Neuron (in vitro differentiated cells): ENCODE measurements at regions not wholly inside any gene's neighbourhood (a gene's known extent, or its start where the extent isn't known, plus 50 kb on each side); places are given as distances from the start of the nearest gene placed in this dataset.
"Not testable (repeated sequence)": the region's sequence is repeated elsewhere in the genome, so short reads cannot be mapped to it uniquely, and the experiment has no call there.

ENCODE experiments used
- H2AFZ ChIP-seq: one replicate; pipeline ENCODE4 v1.6.1; 2013; ENCODE audit warnings: low read depth, mild to moderate bottlenecking, inconsistent platforms, low read length, moderate library complexity
- H3K27me3 ChIP-seq: one replicate; pipeline ENCODE4 v1.6.1; 2013; ENCODE audit warnings: low read length; ENCODE audit not compliant: insufficient read depth
- H3K36me3 ChIP-seq: one replicate; pipeline ENCODE4 v1.6.1; 2013; ENCODE audit warnings: low read length; ENCODE audit not compliant: insufficient read depth
- H3K4me1 ChIP-seq: one replicate; pipeline ENCODE4 v1.6.1; 2013; ENCODE audit warnings: low read length; ENCODE audit not compliant: insufficient read depth
- H3K4me3 ChIP-seq: 2 replicates; pipeline ENCODE4 v1.5.1; 2013; ENCODE audit warnings: mild to moderate bottlenecking, low read length, moderate library complexity
- H3K9me3 ChIP-seq: one replicate; pipeline ENCODE4 v1.6.1; 2013; ENCODE audit warnings: low read length

DNA sequence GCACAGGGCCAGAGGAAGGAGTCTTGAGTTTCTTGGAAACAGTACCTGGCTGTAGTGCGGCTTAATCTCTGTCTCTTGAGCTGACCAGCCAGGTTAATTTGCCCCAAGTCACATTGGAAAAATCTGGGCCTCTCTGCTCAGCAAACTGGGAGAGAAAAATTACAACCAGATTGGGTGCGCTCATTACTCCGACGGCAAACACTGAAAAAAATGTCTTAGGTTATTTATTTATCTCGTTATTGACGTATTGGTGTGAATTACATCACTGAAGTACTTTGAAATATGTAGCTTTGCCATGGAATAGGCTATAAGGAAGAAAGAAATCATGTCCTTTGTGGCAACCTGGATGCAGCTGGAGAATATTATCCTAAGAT lies 139.7 kb upstream of the TPTE start:
- H2AFZ ChIP-seq, H3K27me3 ChIP-seq, H3K4me3 ChIP-seq, H3K4me1 ChIP-seq, H3K36me3 ChIP-seq, H3K9me3 ChIP-seq: not testable (repeated sequence)

DNA sequence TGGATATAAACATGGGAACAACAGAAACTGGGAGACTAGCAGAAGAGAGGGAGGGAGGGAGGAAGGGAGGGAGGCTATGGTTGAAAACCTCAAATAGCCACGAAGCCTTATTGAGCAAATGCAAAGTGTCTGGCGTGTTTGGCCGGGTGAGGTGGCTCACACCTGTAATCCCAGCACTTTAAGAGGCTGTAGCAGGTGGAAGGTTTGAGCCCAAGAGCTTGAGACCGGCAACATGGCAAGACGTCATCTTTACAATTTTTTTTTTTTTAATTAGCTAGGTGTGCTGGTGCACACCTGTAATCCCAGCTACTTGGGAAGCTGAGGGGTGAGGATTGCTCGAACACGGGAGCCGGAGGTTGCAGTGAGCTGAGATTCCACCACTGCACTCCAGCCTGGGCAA lies 139.2 kb upstream of the TPTE start:
- not testable (repeated sequence) for H3K27me3 ChIP-seq, H3K36me3 ChIP-seq, H3K4me1 ChIP-seq, H2AFZ ChIP-seq, H3K9me3 ChIP-seq, H3K4me3 ChIP-seq

DNA sequence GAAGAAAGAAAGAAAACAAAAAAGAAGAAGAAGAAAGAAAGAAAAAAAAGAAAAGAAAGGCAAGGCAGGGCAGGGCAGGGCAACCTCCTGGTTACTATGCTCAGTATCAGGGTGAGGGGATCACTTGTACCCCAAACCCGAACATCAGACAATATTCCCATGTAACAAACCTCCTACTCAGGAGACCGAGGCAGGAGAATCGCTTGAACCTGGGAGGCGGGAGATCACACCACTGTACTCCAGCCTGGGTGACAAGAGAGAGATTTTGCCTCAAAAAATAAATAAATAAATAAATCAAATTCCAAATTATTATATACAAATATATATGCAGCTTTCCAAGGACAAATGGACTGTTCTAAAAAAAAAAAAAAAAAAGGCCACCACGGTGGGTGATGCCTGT lies 138.8 kb upstream of the TPTE start:
- not testable (repeated sequence) for H3K4me3 ChIP-seq, H3K4me1 ChIP-seq, H3K36me3 ChIP-seq, H3K9me3 ChIP-seq, H3K27me3 ChIP-seq, H2AFZ ChIP-seq

DNA sequence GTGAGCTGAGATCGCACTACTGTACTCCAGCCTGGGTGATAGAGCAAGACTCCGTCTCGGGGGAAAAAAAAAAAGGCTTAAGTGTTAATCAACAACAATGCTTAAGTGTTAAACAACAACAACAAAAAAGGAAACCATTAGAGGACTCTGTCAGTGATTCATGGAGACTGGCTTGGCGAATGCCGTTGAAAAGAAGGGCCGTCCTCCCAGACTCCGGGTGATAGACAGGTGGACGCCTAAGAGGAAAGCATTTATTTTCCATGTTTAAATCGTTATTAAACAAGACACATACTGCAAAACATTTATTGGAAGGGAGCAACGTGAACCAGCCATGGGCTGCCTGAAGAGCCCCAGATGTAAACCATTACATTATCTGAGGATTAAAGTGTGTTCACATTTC lies 137.8 kb upstream of the TPTE start:
- H3K9me3 ChIP-seq = not testable (repeated sequence)

DNA sequence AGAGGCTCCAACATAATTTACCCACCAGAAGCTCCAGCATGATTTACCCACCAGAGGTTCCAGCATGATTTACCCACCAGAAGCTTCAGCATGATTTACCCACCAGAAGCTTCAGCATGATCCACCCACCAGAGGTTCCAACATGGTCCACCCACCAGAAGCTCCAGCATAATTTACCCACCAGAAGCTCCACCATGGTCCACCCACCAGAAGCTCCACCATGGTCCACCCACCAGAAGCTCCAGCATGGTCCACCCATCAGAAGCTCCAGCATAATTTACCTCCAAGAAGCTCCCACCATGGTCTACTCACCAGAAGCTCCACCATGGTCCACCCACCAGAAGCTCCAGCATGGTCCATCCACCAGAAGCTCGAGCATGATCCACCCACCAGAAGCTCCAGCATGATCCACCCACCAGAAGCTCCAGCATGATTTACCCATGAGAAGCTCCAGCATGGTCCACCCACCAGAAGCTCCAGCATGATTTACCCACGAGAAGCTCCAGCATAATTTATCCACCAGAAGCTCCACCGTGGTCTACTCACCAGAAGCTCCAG lies 137.0 kb upstream of the TPTE start:
- H2AFZ ChIP-seq, H3K4me1 ChIP-seq, H3K36me3 ChIP-seq, H3K27me3 ChIP-seq, H3K9me3 ChIP-seq, H3K4me3 ChIP-seq: not testable (repeated sequence)

More for the DNA sequence above, 137.8 kb upstream of the TPTE start:
- H3K4me3 ChIP-seq, H3K36me3 ChIP-seq, H3K4me1 ChIP-seq, H3K27me3 ChIP-seq, H2AFZ ChIP-seq: not testable (repeated sequence)

DNA sequence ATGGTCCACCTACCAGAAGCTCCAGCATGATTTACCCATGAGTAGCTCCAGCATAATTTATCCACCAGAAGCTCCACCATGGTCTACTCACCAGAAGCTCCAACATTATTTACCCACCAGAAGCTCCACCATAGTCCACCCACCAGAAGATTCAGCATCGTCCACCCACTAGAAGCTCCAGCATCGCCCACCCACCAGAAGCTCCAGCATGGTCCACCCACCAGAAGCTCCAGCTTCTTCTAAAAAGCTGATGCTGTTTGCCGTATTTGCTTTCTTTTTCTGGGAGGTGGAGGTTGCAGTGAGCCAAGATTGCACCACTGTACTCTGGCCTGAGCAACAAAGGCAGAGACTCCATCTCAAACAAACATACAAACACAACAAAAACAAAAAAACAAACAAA lies 136.2 kb upstream of the TPTE start:
- H3K4me1 ChIP-seq, H3K36me3 ChIP-seq, H3K4me3 ChIP-seq, H3K27me3 ChIP-seq, H3K9me3 ChIP-seq, H2AFZ ChIP-seq: not testable (repeated sequence)

DNA sequence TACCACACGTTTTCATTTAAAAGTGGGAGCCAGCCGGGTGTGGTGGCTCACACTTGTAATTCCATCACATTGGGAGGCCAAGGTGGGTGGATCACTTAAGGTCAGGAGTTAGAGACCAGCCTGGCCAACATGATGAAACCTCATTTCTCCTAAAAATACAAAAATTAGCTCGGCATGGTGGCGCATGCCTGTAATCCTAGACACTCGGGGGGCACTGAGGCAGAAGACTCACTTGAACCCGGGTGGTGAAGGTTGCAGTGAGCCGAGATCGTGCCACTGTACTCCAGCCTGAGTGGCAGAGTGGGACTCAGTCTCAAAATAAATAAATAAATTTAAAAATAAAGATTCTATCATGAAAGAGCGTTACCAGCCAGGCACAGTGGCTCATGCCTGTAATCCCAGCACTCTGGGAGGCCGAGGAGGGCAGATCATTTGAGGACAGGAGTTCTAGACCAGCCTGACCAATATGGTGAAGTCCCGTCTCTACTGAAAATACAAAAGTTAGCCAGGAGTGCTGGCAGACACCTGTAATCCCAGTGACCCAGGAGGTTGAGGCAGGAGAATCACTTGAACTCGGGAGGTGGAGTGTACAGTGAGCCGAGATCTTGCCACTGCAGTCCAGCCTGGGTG lies 135.4 kb upstream of the TPTE start:
- not testable (repeated sequence) for H3K4me3 ChIP-seq, H3K27me3 ChIP-seq, H3K9me3 ChIP-seq, H3K4me1 ChIP-seq, H3K36me3 ChIP-seq, H2AFZ ChIP-seq

DNA sequence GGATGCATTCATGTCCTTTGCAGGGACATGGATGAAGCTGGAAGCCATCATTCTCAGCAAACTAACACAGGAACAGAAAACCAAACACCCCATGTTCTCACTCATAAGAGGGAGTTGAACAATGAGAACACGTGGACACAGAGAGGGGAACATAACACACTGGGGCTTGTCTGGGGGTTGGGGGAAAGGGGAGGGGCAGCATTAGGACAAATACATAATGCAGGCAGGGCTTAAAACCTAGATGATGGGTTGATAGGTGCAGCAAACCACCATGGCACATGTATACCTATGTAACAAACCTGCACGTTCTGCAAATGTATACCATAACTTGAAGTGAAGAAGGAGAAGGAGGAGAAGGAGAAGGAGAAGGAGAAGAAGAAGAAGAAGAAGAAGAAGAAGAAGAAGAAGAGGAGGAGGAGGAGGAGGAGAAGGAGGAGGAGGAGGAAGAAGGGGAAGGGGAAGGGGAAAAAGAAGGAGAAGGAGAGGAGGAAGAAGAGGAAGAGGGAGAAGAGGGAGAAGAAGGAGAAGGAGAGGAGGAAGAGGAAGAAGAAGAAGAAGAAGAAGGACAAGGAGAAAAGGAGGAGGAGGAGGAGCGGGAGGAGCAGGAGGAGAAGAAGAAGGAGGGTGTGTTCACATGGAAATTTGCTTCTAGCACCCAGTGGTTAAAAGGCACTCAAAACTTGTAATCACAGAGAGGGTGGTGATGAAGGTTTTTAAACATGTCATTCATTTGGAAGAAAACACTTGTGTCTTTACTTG lies 133.5 kb upstream of the TPTE start:
- not testable (repeated sequence) for H3K4me1 ChIP-seq, H3K4me3 ChIP-seq, H3K36me3 ChIP-seq, H3K27me3 ChIP-seq, H3K9me3 ChIP-seq, H2AFZ ChIP-seq

DNA sequence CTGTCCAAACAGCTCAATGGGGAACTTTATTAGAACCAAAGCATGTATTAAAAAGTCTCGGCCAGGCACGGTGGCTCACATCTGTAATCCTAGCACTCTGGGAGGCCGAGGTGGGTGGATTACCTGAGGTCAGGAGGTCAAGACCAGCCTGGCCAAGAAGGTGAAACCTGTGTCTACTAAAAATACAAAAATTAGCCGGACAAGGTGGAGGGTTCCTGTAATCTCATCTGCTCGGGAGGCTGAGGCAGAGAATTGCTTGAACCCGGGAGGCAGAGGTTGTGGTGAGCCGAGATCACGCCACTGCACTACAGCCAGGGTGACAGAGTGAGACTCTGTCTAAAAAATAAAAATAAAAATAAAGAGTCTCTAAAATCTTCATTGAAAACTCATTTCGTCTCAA lies 132.8 kb upstream of the TPTE start:
- not testable (repeated sequence) for H2AFZ ChIP-seq, H3K36me3 ChIP-seq, H3K4me1 ChIP-seq, H3K4me3 ChIP-seq, H3K27me3 ChIP-seq, H3K9me3 ChIP-seq

DNA sequence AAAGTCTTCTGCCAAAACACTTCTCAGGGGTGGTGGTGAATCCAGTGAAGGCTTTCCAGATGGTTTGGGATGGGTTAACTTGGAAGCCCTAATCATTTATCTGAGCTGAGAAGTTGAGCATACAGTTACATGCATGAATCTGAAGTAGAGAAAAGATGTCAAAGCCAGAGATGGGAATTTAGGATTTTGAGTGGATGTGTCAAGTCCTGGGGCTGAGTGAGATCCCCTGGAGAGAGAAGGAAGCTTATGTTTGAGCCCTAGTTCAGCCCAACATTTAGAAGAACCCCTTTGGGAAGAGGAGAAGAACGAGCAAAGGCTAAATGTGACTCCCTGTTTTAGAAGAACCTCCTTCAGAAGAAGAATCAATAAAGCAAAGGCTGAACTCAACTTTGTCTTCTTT lies 129.1 kb upstream of the TPTE start:
- H3K36me3 ChIP-seq, H3K9me3 ChIP-seq, H3K27me3 ChIP-seq, H2AFZ ChIP-seq, H3K4me3 ChIP-seq, H3K4me1 ChIP-seq: not testable (repeated sequence)

DNA sequence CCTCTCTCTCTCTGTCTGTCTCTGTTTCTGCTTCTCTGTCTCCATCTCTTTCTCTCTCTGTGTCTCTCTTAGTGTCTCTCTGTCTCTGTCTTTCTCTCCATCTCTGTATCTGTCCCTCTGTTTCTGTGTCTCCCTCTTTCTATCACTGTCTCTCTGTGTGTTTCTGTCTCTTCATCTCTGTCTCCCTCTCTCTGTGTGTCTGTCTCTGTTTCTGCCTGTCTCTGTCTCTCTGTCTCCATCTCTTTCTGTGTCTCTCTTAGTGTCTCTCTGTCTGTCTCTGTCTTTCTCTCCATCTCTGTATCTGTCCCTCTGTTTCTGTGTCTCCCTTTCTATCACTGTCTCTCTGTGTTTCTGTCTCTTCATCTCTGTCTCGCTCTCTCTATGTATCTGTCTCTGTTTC lies 125.4 kb upstream of the TPTE start:
- not testable (repeated sequence) for H3K36me3 ChIP-seq

DNA sequence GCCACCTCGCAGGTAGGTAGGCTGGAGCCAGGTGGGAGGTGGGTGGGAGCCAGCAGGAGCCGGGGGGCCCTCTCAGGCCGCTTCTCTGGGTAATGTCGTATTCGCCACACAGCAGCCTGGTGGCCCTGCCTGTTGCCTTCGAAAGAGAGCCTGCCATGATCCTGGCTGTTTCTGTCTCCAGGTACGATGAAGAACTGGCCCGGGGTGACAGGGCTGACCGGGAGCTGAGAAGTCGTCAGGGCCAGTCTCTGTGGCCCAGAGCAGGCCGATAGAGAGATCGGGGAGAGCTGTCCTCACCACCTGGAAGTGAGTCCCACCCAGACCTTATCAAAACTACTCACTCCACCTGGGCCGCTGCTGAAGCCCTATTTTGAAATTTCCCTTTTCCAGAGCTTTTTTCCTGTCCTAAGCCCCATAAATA lies 123.9 kb upstream of the TPTE start:
- not testable (repeated sequence) for H3K4me3 ChIP-seq, H3K9me3 ChIP-seq, H3K36me3 ChIP-seq, H3K4me1 ChIP-seq, H3K27me3 ChIP-seq, H2AFZ ChIP-seq

More for the DNA sequence above, 125.4 kb upstream of the TPTE start:
- not testable (repeated sequence) for H3K9me3 ChIP-seq, H3K4me3 ChIP-seq, H3K27me3 ChIP-seq, H2AFZ ChIP-seq, H3K4me1 ChIP-seq

DNA sequence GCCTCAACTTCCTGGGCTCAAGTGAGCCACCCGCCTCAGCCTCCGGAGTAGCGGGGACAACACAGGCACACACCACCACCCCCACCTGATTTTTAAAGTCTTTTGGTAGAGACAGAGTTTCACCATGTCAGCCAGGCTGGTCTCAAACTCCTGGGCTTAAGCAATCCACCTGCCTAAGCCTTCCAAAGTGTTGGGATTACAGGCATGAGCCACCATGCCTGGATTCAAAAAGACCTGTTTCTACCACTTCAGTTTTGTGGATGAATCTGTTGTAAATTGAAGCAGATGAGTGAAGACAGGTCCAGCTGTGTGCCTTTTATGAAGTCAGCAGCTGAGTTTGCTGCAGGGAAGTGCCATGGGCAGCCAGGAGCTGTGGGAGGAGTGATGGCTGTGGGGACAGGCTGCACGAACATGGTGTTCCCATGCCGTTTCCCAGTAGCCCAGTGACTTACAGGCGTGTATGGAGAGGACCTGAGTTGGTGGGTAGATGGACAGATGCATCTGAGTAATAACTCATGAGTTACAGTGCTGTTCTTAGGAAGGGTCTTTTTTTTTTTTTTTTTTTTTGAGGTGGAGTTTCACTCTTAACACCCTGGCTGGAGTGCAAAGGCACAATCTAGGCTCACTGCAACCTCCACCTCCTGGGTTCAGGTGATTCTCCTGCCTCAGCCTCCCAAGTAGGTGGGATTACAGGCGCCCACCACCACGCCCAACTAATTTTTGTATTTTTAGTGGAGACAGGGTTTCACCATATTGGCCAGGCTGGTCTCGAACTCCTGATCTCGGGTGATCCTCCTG lies 122.5 kb upstream of the TPTE start:
- H2AFZ ChIP-seq, H3K4me1 ChIP-seq, H3K9me3 ChIP-seq, H3K27me3 ChIP-seq, H3K36me3 ChIP-seq, H3K4me3 ChIP-seq: not testable (repeated sequence)
